Endothelial cell of umbilical vein (primary cell): ENCODE measurements at regions not wholly inside any gene's neighbourhood (a gene's known extent, or its start where the extent isn't known, plus 50 kb on each side); places are given as distances from the start of the nearest gene placed in this dataset.

Experiments used
- BruUV-seq: library from RNA; stranded (reverse); fragments of 400-500 nt; replicated peaks from 2 replicates; lab custom pipeline; 2021; lab: Mats Ljungman, UMichigan
- CTCF ChIA-PET: fragments of 300-600, 350-600 bp; sonication (Branson Sonifier 250); formaldehyde crosslinking; loops from one replicate; lab custom pipeline; 2021; ENCODE audit warnings: antibody characterized with exemption, inconsistent platforms; lab: Charles Lee
- POLR2A ChIA-PET: fragments of 300-600, 350-600 bp; sonication (Branson Sonifier 250); formaldehyde crosslinking; loops from one replicate; lab custom pipeline; 2021; ENCODE audit warnings: antibody characterized with exemption, inconsistent platforms; lab: Charles Lee
- DNase-seq: peaks from one replicate; pipeline ENCODE4 v3.0.0-alpha.2; 2011; ENCODE audit warnings: low read depth, low spot score
- FAIRE-seq: peaks from 2 replicates; lab custom pipeline; 2011; peaks lifted over from hg19 to GRCh38; lab: Jason Lieb, UNC
- H2AFZ ChIP-seq: 2 replicates; pipeline ENCODE4 v1.6.0; 2012; ENCODE audit warnings: low read depth, low read length, control low read depth, inconsistent platforms
- H3K27ac ChIP-seq: 2 replicates; pipeline ENCODE4 v1.5.1; 2011; ENCODE audit warnings: low read depth, mild to moderate bottlenecking, control low read depth, low read length, moderate library complexity; ENCODE audit not compliant: insufficient read depth
- H3K27me3 ChIP-seq, 2 experiments: 2 replicates each; pipeline versions ENCODE4 v1.6.0 to v1.6.1; 2011; ENCODE audit warnings: low read length in 2 of 2, mixed read lengths in 1 of 2; ENCODE audit not compliant: control insufficient read depth in 2 of 2, insufficient read depth in 2 of 2
- H3K36me3 ChIP-seq, 2 experiments: 2 replicates in 1 of 2; 3 replicates in 1 of 2; pipeline ENCODE4 v1.5.1; 2011; ENCODE audit warnings: low read length in 2 of 2, mild to moderate bottlenecking in 1 of 2, moderate library complexity in 1 of 2; ENCODE audit not compliant: control insufficient read depth in 2 of 2, insufficient read depth in 2 of 2; ENCODE audit errors: extremely low read depth in 1 of 2
- H3K4me1 ChIP-seq: 3 replicates; pipeline ENCODE4 v1.5.1; 2011; ENCODE audit warnings: mild to moderate bottlenecking, low read length; ENCODE audit not compliant: control insufficient read depth, insufficient read depth; ENCODE audit errors: extremely low read depth
- H3K4me2 ChIP-seq: 2 replicates; pipeline ENCODE4 v1.6.1; 2011; ENCODE audit warnings: low read length, control low read depth, mixed read lengths; ENCODE audit not compliant: insufficient read depth
- H3K4me3 ChIP-seq, 3 experiments: fragments of 200-600 bp in 1 of 3; sonication (generic), shearing (Covaris generic) in 1 of 3; replicated peaks in 1 of 3; 2 replicates each; pipeline ENCODE4 v1.5.1; 2011 to 2016; ENCODE audit warnings: control low read depth in 3 of 3, low read length in 3 of 3, mild to moderate bottlenecking in 2 of 3, inconsistent platforms in 1 of 3, low read depth in 1 of 3, moderate library complexity in 1 of 3; ENCODE audit not compliant: insufficient read depth in 1 of 3
- H3K79me2 ChIP-seq: 2 replicates; pipeline ENCODE4 v1.6.0; 2012; ENCODE audit warnings: low read length, inconsistent platforms; ENCODE audit not compliant: control insufficient read depth, insufficient read depth
- H3K9ac ChIP-seq: replicated peaks from 2 replicates; pipeline ENCODE3; 2011; ENCODE audit warnings: low read length, control low read depth; ENCODE audit not compliant: insufficient read depth; ENCODE audit errors: extremely low read depth
- H3K9me1 ChIP-seq: replicated peaks from 3 replicates; pipeline ENCODE4 v1.6.0; 2011; ENCODE audit warnings: mild to moderate bottlenecking, low read length; ENCODE audit not compliant: control insufficient read depth, insufficient read depth; ENCODE audit errors: extremely low read depth
- H3K9me3 ChIP-seq: replicated peaks from 2 replicates; pipeline ENCODE4 v1.5.1; 2012; ENCODE audit warnings: low read length, inconsistent platforms; ENCODE audit not compliant: control insufficient read depth, insufficient read depth
- H4K20me1 ChIP-seq: replicated peaks from 2 replicates; pipeline ENCODE3; 2011; ENCODE audit warnings: mild to moderate bottlenecking, low read length; ENCODE audit not compliant: control insufficient read depth, insufficient read depth; ENCODE audit errors: extremely low read depth
- EZH2 ChIP-seq: IDR thresholded peaks from 2 replicates; pipeline ENCODE4 v1.6.1; 2012; ENCODE audit warnings: borderline replicate concordance, low read depth, mild to moderate bottlenecking, moderate library complexity, low read length, inconsistent platforms; ENCODE audit not compliant: severe bottlenecking
- FOS ChIP-seq: IDR thresholded peaks from 2 replicates; pipeline ENCODE4 v1.6.1; 2011; ENCODE audit warnings: mild to moderate bottlenecking, low read length, moderate library complexity, borderline replicate concordance; ENCODE audit not compliant: insufficient read depth
- GATA2 ChIP-seq: IDR thresholded peaks from 2 replicates; pipeline ENCODE4 v1.7.0; 2011; ENCODE audit warnings: low read depth, mild to moderate bottlenecking, moderate library complexity, mixed read lengths, low read length; ENCODE audit not compliant: insufficient read length, insufficient read depth
- JUN ChIP-seq: IDR thresholded peaks from 2 replicates; pipeline ENCODE4 v1.6.1; 2011; ENCODE audit warnings: borderline replicate concordance, low read depth; ENCODE audit not compliant: insufficient read length, insufficient read depth
- MAX ChIP-seq: IDR thresholded peaks from 2 replicates; pipeline ENCODE4 v1.6.1; 2011; ENCODE audit not compliant: insufficient read depth, insufficient read length
- MYC ChIP-seq: IDR thresholded peaks from one replicate; pipeline ENCODE4 v1.6.1; 2011; ENCODE audit warnings: mild to moderate bottlenecking, low read depth, low read length
- POLR2A ChIP-seq: IDR thresholded peaks from 2 replicates; pipeline ENCODE4 v1.6.1; 2012; ENCODE audit warnings: low read depth, mild to moderate bottlenecking, control low read depth, low read length
- POLR2AphosphoS5 ChIP-seq: IDR thresholded peaks from 2 replicates; pipeline ENCODE4 v1.6.1; 2012; ENCODE audit warnings: low read depth, mild to moderate bottlenecking, control low read depth, low read length, moderate library complexity; ENCODE audit not compliant: insufficient read depth
- dilution Hi-C: fragments of 300-500 bp; cut with MboI; formaldehyde crosslinking; loops from one replicate; pipeline ENCODE4 v1.15.0; 2019; ENCODE audit warnings: low sequenced_read_pairs; ENCODE audit not compliant: extremely low pct_ligation_motif_present
- intact Hi-C: fragments of 100-400 bp; cut with micrococcal nuclease; formaldehyde crosslinking; loops from one replicate; pipeline ENCODE4 v1.10.0; 2022
- TF ChIP-seq, protein P1 (sequence below), 2 donors: IDR thresholded peaks; 1 replicate in 1 of 2; 2 replicates in 1 of 2; pipeline ENCODE4 v1.5.1; 2011; ENCODE audit warnings: low read length in 2 of 2, mild to moderate bottlenecking in 2 of 2, moderate library complexity in 2 of 2, control low read depth in 1 of 2, inconsistent platforms in 1 of 2, low read depth in 1 of 2; ENCODE audit not compliant: insufficient read depth in 1 of 2; ENCODE audit errors: extremely low read depth in 1 of 2

DNA sequence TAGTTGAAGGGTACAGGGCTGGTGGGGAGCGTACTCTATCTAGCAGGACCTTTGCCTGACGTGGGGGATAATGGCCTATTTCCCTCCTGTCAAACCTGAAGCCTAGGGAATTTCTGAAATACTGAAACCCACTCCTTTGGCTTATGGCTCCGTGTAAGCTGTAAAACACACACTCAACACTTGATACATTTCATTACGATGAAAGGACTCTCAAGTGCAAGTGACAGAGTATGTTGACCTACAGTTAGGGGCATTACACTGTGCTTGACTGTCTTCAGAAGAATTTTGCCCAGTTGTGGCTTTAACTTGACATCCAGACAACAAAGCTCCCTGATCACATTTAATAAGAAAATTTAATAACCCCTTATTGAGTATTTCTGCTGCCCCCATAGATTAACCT, 194.3 kb downstream of the BAMBI start:
- DNase-seq (no peak), FAIRE-seq (no peak)
- Histone ChIP-seq H3K4me2 (no peak overlapping the region), H3K4me3 (no peak overlapping the region), H3K9me3 (no peaks in the 10 kb centered on the region), H2AFZ (no peak overlapping the region), H3K27me3 (peaks cover 5 to 11% of the 10 kb centered on the region in 2 experiments), H3K9ac (no peak overlapping the region), H3K4me1 (no peaks in the 10 kb centered on the region), H3K27ac (no peak overlapping the region), H3K36me3 (no peaks in the 10 kb centered on the region), H3K79me2 (no peaks in the 10 kb centered on the region), H3K9me1 (no peaks in the 10 kb centered on the region), H4K20me1 (no peaks in the 10 kb centered on the region)
- intact Hi-C loops (no loop called here), dilution Hi-C loops (no loop called here)
- ChIA-PET CTCF (interaction anchor here (0.7 to 1.1 kb wide), 2 partner anchors 21 to 248 kb away, joined by 3 read pairs; no protein-coding TSS in a partner anchor), POLR2A (no interaction called here)
- BruUV-seq, result no TSS peak
- TF ChIP-seq POLR2A (no peak), POLR2AphosphoS5 (no peak), MAX (no peak), MYC (no peak), FOS (no peak)

- H3K79me2 ChIP-seq, result no peaks in the 10 kb centered on the region
- H3K4me1 ChIP-seq, result no peaks in the 10 kb centered on the region
- dilution Hi-C loops (no loop called here), intact Hi-C loops (no loop called here)
- H3K9me3 ChIP-seq, result no peaks in the 10 kb centered on the region
- DNase-seq, result no peak
- no peak overlapping the region for H2AFZ ChIP-seq
- ChIA-PET CTCF (interaction anchor here (0.7 to 1.5 kb wide), 2 partner anchors 21 to 247 kb away, joined by 3 read pairs; no protein-coding TSS in a partner anchor), POLR2A (no interaction called here)
- H3K9ac ChIP-seq, result no peak overlapping the region
- no peaks in the 10 kb centered on the region for H3K9me1 ChIP-seq
- BruUV-seq, result no TSS peak
- no peak overlapping the region for H3K4me2 ChIP-seq
- no peak for FAIRE-seq
- H3K27ac ChIP-seq, result no peak overlapping the region
- no peak overlapping the region for H3K4me3 ChIP-seq
- no peaks in the 10 kb centered on the region for H4K20me1 ChIP-seq
- no peaks in the 10 kb centered on the region for H3K36me3 ChIP-seq
- TF ChIP-seq FOS (no peak), MYC (no peak), POLR2AphosphoS5 (no peak), JUN (no peak), GATA2 (no peak), MAX (no peak), EZH2 (no peak), POLR2A (no peak)
- TF ChIP-seq, protein P1, sequence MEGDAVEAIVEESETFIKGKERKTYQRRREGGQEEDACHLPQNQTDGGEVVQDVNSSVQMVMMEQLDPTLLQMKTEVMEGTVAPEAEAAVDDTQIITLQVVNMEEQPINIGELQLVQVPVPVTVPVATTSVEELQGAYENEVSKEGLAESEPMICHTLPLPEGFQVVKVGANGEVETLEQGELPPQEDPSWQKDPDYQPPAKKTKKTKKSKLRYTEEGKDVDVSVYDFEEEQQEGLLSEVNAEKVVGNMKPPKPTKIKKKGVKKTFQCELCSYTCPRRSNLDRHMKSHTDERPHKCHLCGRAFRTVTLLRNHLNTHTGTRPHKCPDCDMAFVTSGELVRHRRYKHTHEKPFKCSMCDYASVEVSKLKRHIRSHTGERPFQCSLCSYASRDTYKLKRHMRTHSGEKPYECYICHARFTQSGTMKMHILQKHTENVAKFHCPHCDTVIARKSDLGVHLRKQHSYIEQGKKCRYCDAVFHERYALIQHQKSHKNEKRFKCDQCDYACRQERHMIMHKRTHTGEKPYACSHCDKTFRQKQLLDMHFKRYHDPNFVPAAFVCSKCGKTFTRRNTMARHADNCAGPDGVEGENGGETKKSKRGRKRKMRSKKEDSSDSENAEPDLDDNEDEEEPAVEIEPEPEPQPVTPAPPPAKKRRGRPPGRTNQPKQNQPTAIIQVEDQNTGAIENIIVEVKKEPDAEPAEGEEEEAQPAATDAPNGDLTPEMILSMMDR (IDR thresholded peaks at IDR 0.05; ENCODE audit: extremely low read depth in 1 of 2, insufficient read depth in 1 of 2, low read depth in 1 of 2, low read length in 2 of 2), result no peak
- H3K27me3 ChIP-seq, result peaks cover 5 to 11% of the 10 kb centered on the region in 2 experiments
Observed at GRCh38 chr10:28872587-28873165, 195.4 kb downstream of the BAMBI start.
